Prostate gland (tissue), 2 donors: ENCODE measurements at regions not wholly inside any gene's neighbourhood (a gene's known extent, or its start where the extent isn't known, plus 50 kb on each side); places are given as distances from the start of the nearest gene placed in this dataset.

Experiments
- CTCF ChIP-seq, 4 experiments: fragments of 200-600 bp in 2 of 4; fragments of 450-650 bp in 2 of 4; sonication (generic) in 2 of 4; IDR thresholded peaks; 1 replicate in 3 of 4; 2 replicates in 1 of 4; pipeline ENCODE4 v1.5.1; 2016 to 2019; ENCODE audit warnings: antibody characterized with exemption in 4 of 4, mild to moderate bottlenecking in 2 of 4, moderate library complexity in 2 of 4
- POLR2A ChIP-seq: fragments of 450-650 bp; IDR thresholded peaks from one replicate; pipeline ENCODE4 v1.6.1; 2016; ENCODE audit warnings: antibody characterized with exemption, mild to moderate bottlenecking
- POLR2AphosphoS5 ChIP-seq: sonication (generic); formaldehyde crosslinking; IDR thresholded peaks from one replicate; pipeline ENCODE4 v1.6.1; 2017; ENCODE audit warnings: antibody characterized with exemption

- no peak for TF ChIP-seq CTCF (IDR thresholded peaks at IDR 0.05)
- TF ChIP-seq POLR2A = no peak
- TF ChIP-seq POLR2AphosphoS5 = no peak
Measured at GRCh38 chr16:73403291-73403690, 355.4 kb upstream of the ZFHX3 start.
